Hepatocyte (in vitro differentiated cells): ENCODE measurements at regions not wholly inside any gene's neighbourhood (a gene's known extent, or its start where the extent isn't known, plus 50 kb on each side); places are given as distances from the start of the nearest gene placed in this dataset.

Experiments used
- DNase-seq: peaks from one replicate; pipeline ENCODE4 v3.0.0-alpha.2; 2016; ENCODE audit warnings: low spot score
- H2AFZ ChIP-seq: fragments of 200-600 bp; sonication (generic); 2 replicates; pipeline ENCODE4 v1.6.0; 2016; ENCODE audit warnings: antibody characterized with exemption, mild to moderate bottlenecking
- H3K27ac ChIP-seq: fragments of 200-600 bp; sonication (generic); 2 replicates; pipeline ENCODE4 v1.5.1; 2016; ENCODE audit warnings: mild to moderate bottlenecking
- H3K27me3 ChIP-seq: fragments of 200-600 bp; sonication (generic); 2 replicates; pipeline ENCODE4 v1.6.1; 2016
- H3K36me3 ChIP-seq: fragments of 200-600 bp; sonication (generic); replicated peaks from 2 replicates; pipeline ENCODE4 v1.5.1; 2016; ENCODE audit warnings: low read depth; ENCODE audit not compliant: insufficient read depth
- H3K4me1 ChIP-seq: fragments of 200-600 bp; sonication (generic); 2 replicates; pipeline ENCODE4 v1.5.1; 2016; ENCODE audit warnings: mild to moderate bottlenecking, moderate library complexity; ENCODE audit not compliant: insufficient read depth
- H3K4me2 ChIP-seq: fragments of 200-600 bp; sonication (generic); 2 replicates; pipeline ENCODE4 v1.6.0; 2016
- H3K4me3 ChIP-seq: fragments of 200-600 bp; sonication (generic); 2 replicates; pipeline ENCODE4 v1.5.1; 2016; ENCODE audit warnings: mild to moderate bottlenecking
- H3K79me2 ChIP-seq: fragments of 200-600 bp; sonication (generic); 2 replicates; pipeline ENCODE4 v1.6.0; 2017; ENCODE audit warnings: mild to moderate bottlenecking
- H3K9me2 ChIP-seq: fragments of 200-600 bp; sonication (generic); replicated peaks from 2 replicates; pipeline ENCODE4 v1.6.0; 2017; ENCODE audit warnings: mild to moderate bottlenecking; ENCODE audit not compliant: insufficient read depth
- H3K9me3 ChIP-seq: fragments of 200-600 bp; sonication (generic); 2 replicates; pipeline ENCODE4 v1.5.1; 2016; ENCODE audit warnings: low read depth, mild to moderate bottlenecking
- H4K20me1 ChIP-seq: fragments of 200-600 bp; sonication (generic); 2 replicates; pipeline ENCODE4 v1.6.0; 2016; ENCODE audit warnings: mild to moderate bottlenecking; ENCODE audit not compliant: insufficient read depth, poor library complexity, severe bottlenecking
- CTCF ChIP-seq: fragments of 200-600 bp; sonication (generic); IDR thresholded peaks from 2 replicates; pipeline ENCODE4 v1.5.1; 2016; ENCODE audit warnings: antibody characterized with exemption, mild to moderate bottlenecking; ENCODE audit not compliant: poor library complexity
- EZH2 ChIP-seq: fragments of 200-600 bp; sonication (generic); IDR thresholded peaks from 2 replicates; pipeline ENCODE4 v1.6.1; 2016; ENCODE audit warnings: antibody characterized with exemption, mild to moderate bottlenecking, borderline replicate concordance
- EZH2phosphoT487 ChIP-seq: fragments of 200-600 bp; sonication (generic); IDR thresholded peaks from one replicate; pipeline ENCODE4 v1.6.1; 2018; ENCODE audit warnings: antibody characterized with exemption, mild to moderate bottlenecking, low read depth, moderate library complexity; ENCODE audit not compliant: unreplicated experiment, severe bottlenecking
- WGBS: methylation state at CpG from one replicate; pipeline ENCODE4 v1.1.6; 2016; ENCODE audit warnings: low lambda C conversion rate; ENCODE audit errors: missing lambda C conversion rate; 5-methylcytosine and 5-hydroxymethylcytosine counted together

DNA sequence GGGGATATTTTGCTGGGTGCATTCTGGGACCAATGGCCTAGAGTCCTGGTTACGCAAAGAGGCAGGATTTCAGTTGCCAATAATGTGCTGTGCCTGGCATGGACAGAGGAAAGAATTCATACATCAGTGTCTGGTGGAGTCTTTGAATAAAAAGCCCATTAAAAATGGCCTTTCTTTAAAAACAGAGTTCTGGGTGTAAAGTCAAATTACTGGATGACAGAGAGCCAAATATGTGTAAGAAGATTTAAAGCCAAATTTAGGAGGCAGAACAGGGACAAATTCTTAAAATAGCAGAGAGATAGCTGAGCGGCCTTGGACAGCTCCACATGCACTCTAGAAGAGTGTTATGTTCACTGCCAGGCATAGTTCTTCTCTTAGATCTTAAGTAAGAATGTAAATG lies 60.8 kb upstream of the MEOX2 start:
- H3K27me3 ChIP-seq, result no peaks in the 10 kb centered on the region
- 63% methylated on average over 2 of the region's 2 CpGs for WGBS
- no peaks in the 10 kb centered on the region for H3K9me3 ChIP-seq
- no peaks in the 10 kb centered on the region for H3K79me2 ChIP-seq
- H3K4me3 ChIP-seq, result no peak overlapping the region
- no peak overlapping the region for H3K4me2 ChIP-seq
- no peak for DNase-seq
- H3K9me2 ChIP-seq, result no peaks in the 10 kb centered on the region
- no peak overlapping the region for H3K27ac ChIP-seq
- H2AFZ ChIP-seq, result no peak overlapping the region
- H4K20me1 ChIP-seq, result no peaks in the 10 kb centered on the region
- no peaks in the 10 kb centered on the region for H3K36me3 ChIP-seq
- TF ChIP-seq EZH2 (no peak), CTCF (no peak), EZH2phosphoT487 (no peak)
- no peaks in the 10 kb centered on the region for H3K4me1 ChIP-seq

- no peaks in the 10 kb centered on the region for H3K27me3 ChIP-seq
- no peaks in the 10 kb centered on the region for H3K9me2 ChIP-seq
- 59% methylated on average over 3 of the region's 3 CpGs for WGBS
- H2AFZ ChIP-seq, result no peak overlapping the region
- no peak for DNase-seq
- no peak overlapping the region for H3K4me3 ChIP-seq
- no peak overlapping the region for H3K4me2 ChIP-seq
- H3K79me2 ChIP-seq, result no peaks in the 10 kb centered on the region
- TF ChIP-seq EZH2 (no peak), CTCF (no peak), EZH2phosphoT487 (no peak)
- H3K36me3 ChIP-seq, result no peaks in the 10 kb centered on the region
- no peaks in the 10 kb centered on the region for H3K4me1 ChIP-seq
- no peak overlapping the region for H3K27ac ChIP-seq
- H3K9me3 ChIP-seq, result no peaks in the 10 kb centered on the region
- H4K20me1 ChIP-seq, result no peaks in the 10 kb centered on the region
Measured at GRCh38 chr7:15743926-15744480, 57.5 kb upstream of the MEOX2 start.

- Histone ChIP-seq H3K4me2 (no peak overlapping the region), H3K4me1 (no peaks in the 10 kb centered on the region), H3K27me3 (no peaks in the 10 kb centered on the region), H3K79me2 (no peaks in the 10 kb centered on the region), H3K27ac (no peak overlapping the region), H3K36me3 (no peaks in the 10 kb centered on the region), H3K9me3 (no peaks in the 10 kb centered on the region), H2AFZ (no peak overlapping the region), H3K9me2 (no peaks in the 10 kb centered on the region), H4K20me1 (no peaks in the 10 kb centered on the region), H3K4me3 (no peak overlapping the region)
- 58% methylated on average over 2 of the region's 2 CpGs for WGBS
- DNase-seq, result no peak
- TF ChIP-seq CTCF, result no peak
- no peak for TF ChIP-seq EZH2
- no peak for TF ChIP-seq EZH2phosphoT487
Measured at GRCh38 chr7:15737601-15738000, 51.1 kb upstream of the MEOX2 start.
